A673 (cell line): ENCODE measurements at regions not wholly inside any gene's neighbourhood (a gene's known extent, or its start where the extent isn't known, plus 50 kb on each side); places are given as distances from the start of the nearest gene placed in this dataset.

ENCODE experiments used
- BruUV-seq: library from RNA; stranded (reverse); fragments of 400-500 nt; replicated peaks from 2 replicates; lab custom pipeline; 2021; lab: Mats Ljungman, UMichigan
- CTCF ChIA-PET: fragments of 300-600 bp; sonication (Branson Sonifier 250); formaldehyde crosslinking; loops from one replicate; lab custom pipeline; 2022; ENCODE audit warnings: antibody characterized with exemption; lab: Charles Lee
- POLR2A ChIA-PET: fragments of 300-600 bp; sonication (Branson Sonifier 250); formaldehyde crosslinking; loops from one replicate; lab custom pipeline; 2022; ENCODE audit warnings: antibody characterized with exemption; ENCODE audit not compliant: low non-redundant PET; lab: Charles Lee
- DNase-seq: peaks from one replicate; pipeline ENCODE4 v3.0.0-alpha.2; 2015; ENCODE audit warnings: low spot score
- H3K27ac ChIP-seq: fragments of 200-600 bp; sonication (generic); 2 replicates; pipeline ENCODE4 v1.5.1; 2016; ENCODE audit warnings: mixed run types, low read depth, mild to moderate bottlenecking, mixed read lengths, antibody characterized with exemption, low read length; ENCODE audit not compliant: poor library complexity, severe bottlenecking
- H3K27me3 ChIP-seq: fragments of 200-600 bp; sonication (generic); replicated peaks from 2 replicates; pipeline ENCODE4 v1.6.1; 2017; ENCODE audit warnings: mixed run types, low read depth, mild to moderate bottlenecking, mixed read lengths, antibody characterized with exemption, low read length; ENCODE audit not compliant: insufficient read depth, poor library complexity
- H3K36me3 ChIP-seq: fragments of 200-600 bp; sonication (generic); 2 replicates; pipeline ENCODE4 v1.6.1; 2016; ENCODE audit warnings: mixed run types, mild to moderate bottlenecking, mixed read lengths, antibody characterized with exemption, low read length; ENCODE audit not compliant: insufficient read depth, poor library complexity, severe bottlenecking
- H3K4me1 ChIP-seq: fragments of 200-600 bp; sonication (generic); 2 replicates; pipeline ENCODE4 v1.6.1; 2017; ENCODE audit warnings: mixed run types, mild to moderate bottlenecking, mixed read lengths, antibody characterized with exemption, low read length; ENCODE audit not compliant: insufficient read depth, poor library complexity, severe bottlenecking
- H3K4me3 ChIP-seq: fragments of 200-600 bp; sonication (generic); 2 replicates; pipeline ENCODE4 v1.5.1; 2016; ENCODE audit warnings: low read depth, mixed run types, mild to moderate bottlenecking, mixed read lengths, low read length; ENCODE audit not compliant: poor library complexity, severe bottlenecking
- H3K9me3 ChIP-seq: fragments of 200-600 bp; sonication (generic); 2 replicates; pipeline ENCODE4 v1.6.1; 2016; ENCODE audit warnings: mixed run types, low read depth, mild to moderate bottlenecking, mixed read lengths, antibody characterized with exemption, low read length; ENCODE audit not compliant: poor library complexity, severe bottlenecking
- EZH2 ChIP-seq: fragments of 200-600 bp; sonication (generic); IDR thresholded peaks from 2 replicates; pipeline ENCODE4 v1.6.1; 2017; ENCODE audit warnings: borderline replicate concordance, low read depth, mild to moderate bottlenecking, mixed read lengths, antibody characterized with exemption, low read length; ENCODE audit not compliant: poor library complexity, severe bottlenecking
- intact Hi-C: fragments of 100-400 bp; cut with micrococcal nuclease; formaldehyde crosslinking; loops from one replicate; pipeline ENCODE4 v1.10.0; 2022; ENCODE audit not compliant: unreplicated experiment
- TF ChIP-seq, protein P1 (sequence below): fragments of 300-800, 200-600 bp; sonication (generic); conservative IDR thresholded peaks from 2 replicates; pipeline ENCODE4 v1.5.1; 2017; ENCODE audit warnings: low read depth, mild to moderate bottlenecking, antibody characterized with exemption, low read length, moderate library complexity, mixed read lengths

DNA sequence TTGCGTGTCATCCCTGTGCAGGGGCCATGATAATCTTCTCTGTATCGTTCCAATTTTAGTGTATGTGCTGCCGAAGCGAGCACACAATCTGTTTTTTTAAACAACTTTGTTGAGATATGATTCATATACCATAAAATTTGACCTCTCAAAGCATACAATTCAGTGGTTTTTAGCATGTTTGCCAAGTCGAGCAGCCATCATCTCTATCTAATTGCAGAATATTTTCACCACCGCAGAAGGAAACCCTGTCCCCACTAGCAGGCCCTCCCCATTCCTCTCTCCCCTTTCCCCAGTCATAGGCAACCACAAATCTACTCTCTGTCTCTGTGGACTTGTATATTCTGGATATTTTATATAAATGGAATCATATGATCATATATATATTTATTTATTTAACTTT lies 78.7 kb upstream of the TINAGL1 start:
- no TSS peak for BruUV-seq
- H3K9me3 ChIP-seq: no peaks in the 10 kb centered on the region
- DNase-seq: no peak
- no peaks in the 10 kb centered on the region for H3K27me3 ChIP-seq
- no peak overlapping the region for H3K4me3 ChIP-seq
- intact Hi-C loops: no loop called here
- POLR2A ChIA-PET: interaction anchor here (0.6 kb wide), 1 partner anchor 103 kb away, joined by 3 read pairs; no protein-coding TSS in a partner anchor
- H3K36me3 ChIP-seq: no peaks in the 10 kb centered on the region
- CTCF ChIA-PET: no interaction called here
- TF ChIP-seq, protein P1, sequence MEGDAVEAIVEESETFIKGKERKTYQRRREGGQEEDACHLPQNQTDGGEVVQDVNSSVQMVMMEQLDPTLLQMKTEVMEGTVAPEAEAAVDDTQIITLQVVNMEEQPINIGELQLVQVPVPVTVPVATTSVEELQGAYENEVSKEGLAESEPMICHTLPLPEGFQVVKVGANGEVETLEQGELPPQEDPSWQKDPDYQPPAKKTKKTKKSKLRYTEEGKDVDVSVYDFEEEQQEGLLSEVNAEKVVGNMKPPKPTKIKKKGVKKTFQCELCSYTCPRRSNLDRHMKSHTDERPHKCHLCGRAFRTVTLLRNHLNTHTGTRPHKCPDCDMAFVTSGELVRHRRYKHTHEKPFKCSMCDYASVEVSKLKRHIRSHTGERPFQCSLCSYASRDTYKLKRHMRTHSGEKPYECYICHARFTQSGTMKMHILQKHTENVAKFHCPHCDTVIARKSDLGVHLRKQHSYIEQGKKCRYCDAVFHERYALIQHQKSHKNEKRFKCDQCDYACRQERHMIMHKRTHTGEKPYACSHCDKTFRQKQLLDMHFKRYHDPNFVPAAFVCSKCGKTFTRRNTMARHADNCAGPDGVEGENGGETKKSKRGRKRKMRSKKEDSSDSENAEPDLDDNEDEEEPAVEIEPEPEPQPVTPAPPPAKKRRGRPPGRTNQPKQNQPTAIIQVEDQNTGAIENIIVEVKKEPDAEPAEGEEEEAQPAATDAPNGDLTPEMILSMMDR: no peak
- TF ChIP-seq EZH2: no peak
- H3K4me1 ChIP-seq: no peaks in the 10 kb centered on the region
- H3K27ac ChIP-seq: no peak overlapping the region

DNA sequence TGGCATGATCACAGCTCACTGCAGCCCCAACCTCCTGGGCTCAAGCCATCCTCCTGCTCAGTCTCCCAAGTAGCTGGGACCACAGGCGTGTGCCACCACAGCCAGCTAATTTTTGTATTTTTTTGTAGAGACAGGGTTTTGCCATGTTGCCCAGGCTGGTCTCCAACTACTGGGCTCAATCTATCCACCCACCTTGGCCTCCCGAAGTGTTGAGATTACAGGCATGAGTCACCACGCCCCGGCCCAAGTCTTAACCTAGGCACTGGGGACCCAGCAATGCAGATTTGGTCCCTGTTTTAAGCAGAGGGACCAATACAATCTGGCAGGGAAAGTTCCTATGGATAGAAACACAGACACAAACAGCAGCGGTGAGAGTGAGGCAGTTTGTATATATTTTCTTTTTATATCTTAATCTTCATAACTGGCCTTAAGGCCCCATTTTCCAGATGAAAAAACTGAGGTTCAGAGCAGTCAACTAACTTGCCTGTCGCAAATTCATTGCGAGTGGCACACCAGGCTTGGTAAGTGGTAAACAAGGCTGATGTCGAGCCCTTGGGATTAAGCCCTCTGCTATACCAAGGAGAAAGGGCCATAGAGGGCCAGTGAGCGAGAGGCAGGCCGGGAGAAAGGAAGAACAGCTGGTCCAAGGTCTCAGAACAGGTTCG lies 77.8 kb upstream of the TINAGL1 start:
- ChIA-PET POLR2A (no interaction called here), CTCF (no interaction called here)
- Histone ChIP-seq H3K27ac (no peak overlapping the region), H3K36me3 (no peaks in the 10 kb centered on the region), H3K27me3 (no peaks in the 10 kb centered on the region), H3K4me1 (no peaks in the 10 kb centered on the region), H3K9me3 (no peaks in the 10 kb centered on the region), H3K4me3 (no peak overlapping the region)
- intact Hi-C loops: no loop called here
- DNase-seq: no peak
- TF ChIP-seq EZH2: no peak
- TF ChIP-seq, protein P1: no peak
- BruUV-seq: no TSS peak

DNA sequence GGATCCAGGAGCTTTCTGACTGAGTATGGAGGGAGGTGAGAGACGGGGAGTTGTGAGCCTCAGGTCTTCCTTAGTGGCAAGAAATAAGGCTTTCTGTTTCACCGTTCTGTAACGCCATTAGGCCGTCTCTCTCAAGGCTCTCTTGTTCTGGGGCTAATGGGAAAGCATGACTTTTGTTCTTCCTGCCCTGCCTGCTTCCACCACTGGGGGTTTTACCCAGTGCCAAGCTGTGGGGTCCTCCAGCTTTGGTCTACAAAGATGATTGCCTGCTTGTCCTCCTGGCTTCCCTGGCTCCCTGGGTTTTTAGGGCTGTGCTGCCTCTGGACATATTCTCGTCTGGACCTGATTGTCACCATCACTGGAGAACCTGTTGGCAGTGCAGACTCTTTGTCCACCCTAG lies 74.8 kb upstream of the TINAGL1 start:
- H3K9me3 ChIP-seq: no peaks in the 10 kb centered on the region
- no TSS peak for BruUV-seq
- intact Hi-C loops: no loop called here
- no peak for DNase-seq
- no peaks in the 10 kb centered on the region for H3K4me1 ChIP-seq
- CTCF ChIA-PET: no interaction called here
- POLR2A ChIA-PET: no interaction called here
- no peaks in the 10 kb centered on the region for H3K36me3 ChIP-seq
- no peak overlapping the region for H3K4me3 ChIP-seq
- H3K27ac ChIP-seq: no peak overlapping the region
- H3K27me3 ChIP-seq: no peaks in the 10 kb centered on the region
- TF ChIP-seq, protein P1: 0 out of 2 replicates have a peak, but pooled peaks have one; percentile 16
- no peak for TF ChIP-seq EZH2
